HG03571 (cell line): ENCODE measurements at regions not wholly inside any gene's neighbourhood (a gene's known extent, or its start where the extent isn't known, plus 50 kb on each side); places are given as distances from the start of the nearest gene placed in this dataset.
"Not testable (repeated sequence)": the region's sequence is repeated elsewhere in the genome, so short reads cannot be mapped to it uniquely, and the experiment has no call there.

Experiments used
- ATAC-seq: cut with Tn5 transposase; IDR thresholded peaks from one replicate; pipeline ENCODE4 v1.9.1; 2021; ENCODE audit not compliant: unreplicated experiment

- no peak for ATAC-seq
Measured at GRCh38 chr20:29762620-29763019, 1494.8 kb upstream of the DEFB115 start.

GRCh38 chr20:29763821-29764511 lies 1493.5 kb upstream of the DEFB115 start:
- ATAC-seq = no peak

GRCh38 chr20:29764922-29765610 lies 1492.4 kb upstream of the DEFB115 start:
- ATAC-seq = not testable (repeated sequence)

- ATAC-seq = not testable (repeated sequence)
Measured at GRCh38 chr20:29778033-29778432, 1479.4 kb upstream of the DEFB115 start.

DNA sequence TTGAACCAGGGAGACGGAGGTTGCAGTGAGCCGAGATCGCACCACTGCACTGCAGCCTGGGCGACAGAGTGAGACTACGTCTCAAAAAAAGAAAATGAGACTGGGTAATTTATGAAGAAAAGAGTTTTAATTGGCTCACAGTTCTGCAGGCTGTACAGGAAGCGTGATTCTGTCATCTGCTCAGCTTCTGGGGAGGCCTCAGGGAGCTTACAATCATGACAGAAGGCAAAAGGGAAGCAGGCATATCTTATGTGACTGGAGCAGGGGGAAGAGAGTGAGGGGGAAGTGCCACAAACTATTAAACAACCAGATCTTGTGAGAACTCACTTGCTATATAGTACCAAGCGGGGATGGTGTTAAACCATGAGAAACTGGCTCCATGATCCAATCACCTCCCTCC lies 1476.2 kb upstream of the DEFB115 start:
- not testable (repeated sequence) for ATAC-seq

- not testable (repeated sequence) for ATAC-seq
Measured at GRCh38 chr20:29781891-29782290, 1475.6 kb upstream of the DEFB115 start.

- not testable (repeated sequence) for ATAC-seq
Measured at GRCh38 chr20:29787456-29787855, 1470.0 kb upstream of the DEFB115 start.

- no peak for ATAC-seq
Measured at GRCh38 chr20:29790510-29790909, 1467.0 kb upstream of the DEFB115 start.

GRCh38 chr20:29831508-29831907 lies 1426.0 kb upstream of the DEFB115 start:
- not testable (repeated sequence) for ATAC-seq

DNA sequence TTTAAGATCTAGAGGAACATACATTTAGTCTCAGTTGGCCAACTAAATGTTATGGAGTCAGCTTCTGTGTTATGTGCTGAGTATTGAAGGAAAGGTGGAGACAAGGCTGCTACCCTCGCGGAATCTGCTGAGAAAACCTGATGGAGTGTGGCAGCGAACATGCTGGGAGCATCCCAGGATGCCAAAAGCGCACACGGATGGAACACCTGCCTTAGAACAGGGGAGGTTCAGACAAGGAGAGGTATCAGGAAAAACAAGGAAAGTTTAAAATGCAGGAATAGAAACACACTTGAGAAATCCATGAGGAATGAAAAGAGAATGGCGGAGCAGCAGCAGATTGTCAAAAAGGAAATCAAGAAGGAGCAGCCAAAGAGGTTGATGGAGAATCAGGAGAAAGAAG lies 1389.5 kb upstream of the DEFB115 start:
- ATAC-seq = not testable (repeated sequence)

DNA sequence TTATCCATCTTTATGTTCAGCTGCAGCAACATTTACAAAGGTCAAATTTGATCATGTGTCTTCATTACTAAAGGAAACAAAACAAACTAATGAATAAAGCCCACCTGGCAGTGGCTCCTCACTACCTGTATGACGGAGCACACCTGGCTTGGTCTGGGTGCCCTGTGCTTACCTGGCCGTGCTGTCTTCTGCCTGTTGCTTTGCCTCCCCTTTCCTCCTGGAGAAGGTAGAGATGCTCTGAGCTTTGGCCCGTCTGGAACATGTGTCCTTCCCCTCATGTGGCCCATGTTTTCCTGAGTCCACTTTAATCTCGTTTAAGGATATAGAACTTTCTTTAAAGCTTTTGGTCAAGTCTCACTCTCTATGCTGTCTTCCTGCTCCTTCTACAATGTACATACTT lies 1388.8 kb upstream of the DEFB115 start:
- ATAC-seq = not testable (repeated sequence)

- not testable (repeated sequence) for ATAC-seq
Measured at GRCh38 chr20:29871816-29872215, 1385.6 kb upstream of the DEFB115 start.

DNA sequence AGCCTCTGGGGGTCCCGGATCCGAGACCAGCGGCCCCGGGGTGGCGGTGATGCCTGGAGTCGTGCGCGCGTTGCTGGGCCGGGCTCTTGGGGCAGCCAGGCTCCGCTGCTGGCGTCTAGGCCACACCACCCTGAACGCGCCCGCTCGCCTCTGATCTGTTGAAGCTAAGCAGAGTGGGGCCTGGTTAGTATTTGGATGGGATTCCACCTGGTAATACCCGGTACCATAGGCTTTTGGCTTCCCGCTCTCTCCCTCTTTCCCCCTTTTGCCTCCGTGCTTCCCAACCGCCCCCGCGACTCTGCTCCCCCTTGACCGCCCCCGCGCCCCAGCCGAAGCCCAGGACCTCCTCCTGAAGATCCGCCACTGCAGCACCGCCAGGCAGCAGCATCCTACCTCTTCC lies 1383.5 kb upstream of the DEFB115 start:
- no peak for ATAC-seq

GRCh38 chr20:29874476-29875202 lies 1382.8 kb upstream of the DEFB115 start:
- no peak for ATAC-seq

DNA sequence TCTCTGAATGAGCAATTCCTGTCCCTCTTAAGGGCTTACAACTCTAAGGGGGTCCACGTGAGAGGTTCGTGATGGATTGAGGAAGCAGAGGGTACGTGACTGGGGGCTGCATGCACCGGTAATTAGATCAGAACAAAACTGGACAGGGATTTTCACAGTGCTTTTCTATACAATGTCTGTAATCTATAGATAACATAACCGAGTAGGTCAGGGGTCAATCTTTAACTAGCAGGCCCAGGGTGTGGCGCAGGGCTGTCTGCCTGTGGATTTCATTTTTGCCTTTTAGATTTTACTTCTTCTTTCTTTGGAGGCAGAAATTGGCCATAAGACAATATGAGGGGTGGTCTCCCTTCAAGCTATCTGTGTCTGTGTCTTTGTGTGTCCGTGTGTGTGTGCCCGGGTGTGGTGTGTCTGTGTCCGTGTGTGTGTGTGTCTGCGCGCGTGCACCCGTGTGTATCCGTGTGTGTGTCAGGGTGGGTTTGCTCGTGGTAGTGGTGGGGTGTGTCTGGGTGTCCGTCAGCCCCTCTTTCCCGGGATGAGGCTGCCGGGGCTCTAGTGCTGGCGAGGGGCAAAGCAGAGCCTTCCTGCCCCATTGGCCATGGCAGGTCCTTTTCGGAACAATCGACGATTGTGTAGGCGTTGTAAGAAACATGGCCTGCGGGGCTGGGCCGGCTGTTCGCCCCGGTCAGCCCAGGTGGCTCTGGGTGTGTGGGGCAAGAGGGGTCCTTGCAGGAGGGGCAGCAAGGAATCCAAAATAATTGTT lies 1382.0 kb upstream of the DEFB115 start:
- ATAC-seq = not testable (repeated sequence)

GRCh38 chr20:29876084-29876910 lies 1381.2 kb upstream of the DEFB115 start:
- ATAC-seq = not testable (repeated sequence)

DNA sequence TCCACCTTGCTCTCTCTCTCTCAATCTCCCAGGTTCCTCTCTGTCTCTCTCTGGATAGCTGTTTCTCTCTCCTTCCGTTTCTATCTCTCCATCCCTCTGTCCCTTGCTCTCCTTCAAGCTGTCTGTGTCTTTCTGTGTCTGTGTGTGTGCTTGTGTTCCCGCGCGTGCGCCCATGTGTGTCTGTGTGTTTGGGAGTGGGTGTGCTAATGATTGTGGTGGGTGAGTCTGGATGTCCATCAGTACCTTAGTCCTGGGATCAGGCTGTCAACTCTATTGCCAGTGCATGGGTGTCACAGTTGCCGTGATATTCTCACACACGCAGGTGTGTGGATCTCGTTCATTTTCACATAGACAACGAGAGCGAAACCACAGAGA lies 1380.6 kb upstream of the DEFB115 start:
- ATAC-seq = no peak

- ATAC-seq = not testable (repeated sequence)
Measured at GRCh38 chr20:29877411-29878280, 1379.8 kb upstream of the DEFB115 start.

DNA sequence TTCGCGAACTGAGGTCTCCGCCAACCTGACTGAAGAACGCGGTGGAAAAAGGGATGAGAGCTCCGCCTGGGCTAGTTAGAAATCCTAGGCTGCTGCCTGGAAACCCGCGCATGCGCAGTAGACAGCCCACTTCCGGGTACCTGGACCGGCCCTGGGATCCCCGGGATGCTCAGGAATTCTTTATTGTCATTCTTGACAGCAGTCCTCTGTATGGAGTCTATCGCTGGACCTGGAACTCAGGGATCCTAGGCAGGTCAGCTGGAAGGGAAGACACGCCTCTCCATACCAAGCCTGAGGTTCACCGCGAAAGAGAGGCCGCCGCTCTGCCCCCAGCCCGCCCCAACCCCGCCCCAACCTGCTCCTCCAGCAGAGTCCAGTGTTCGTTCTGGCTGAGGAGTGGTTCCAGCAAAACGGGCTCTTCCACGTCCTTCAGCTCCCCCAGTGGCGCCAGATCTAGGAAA lies 1379.2 kb upstream of the DEFB115 start:
- ATAC-seq = peak; percentile 57
